SK-N-SH treated with all-trans-retinoic acid at 6 μM for 48 hours (cell line): ENCODE measurements at regions not wholly inside any gene's neighbourhood (a gene's known extent, or its start where the extent isn't known, plus 50 kb on each side); places are given as distances from the start of the nearest gene placed in this dataset.

ENCODE experiments used
- ATAC-seq: fragments of 200-7000 bp; cut with Tn5 transposase; 3 replicates; pipeline ENCODE4 v1.9.1; 2020; ENCODE audit warnings: mild to moderate bottlenecking, moderate library complexity
- CREB5 ChIP-seq: fragments of 250-450 bp; sonication (Bioruptor Pico); IDR thresholded peaks from 2 replicates; pipeline ENCODE4 v1.5.1; 2020; ENCODE audit warnings: low read depth, mild to moderate bottlenecking, moderate library complexity
- CSDC2 ChIP-seq: fragments of 250-450 bp; sonication (Bioruptor Pico); IDR thresholded peaks from 2 replicates; pipeline ENCODE4 v1.5.0; 2020; ENCODE audit warnings: mild to moderate bottlenecking, moderate library complexity
- OSR1 ChIP-seq: fragments of 250-450 bp; sonication (Bioruptor Pico); IDR thresholded peaks from 2 replicates; pipeline ENCODE4 v1.8.0; 2022; ENCODE audit warnings: moderate library complexity, mild to moderate bottlenecking, inconsistent platforms
- PATZ1 ChIP-seq: fragments of 250-450 bp; sonication (Bioruptor Pico); IDR thresholded peaks from 2 replicates; pipeline ENCODE4 v1.8.0; 2020; ENCODE audit warnings: mild to moderate bottlenecking, moderate library complexity, borderline replicate concordance
- POU6F1 ChIP-seq: fragments of 250-450 bp; sonication (Bioruptor Pico); IDR thresholded peaks from 2 replicates; pipeline ENCODE4 v1.8.0; 2021; ENCODE audit warnings: low read depth, mild to moderate bottlenecking, moderate library complexity, borderline replicate concordance
- RARB ChIP-seq: fragments of 250-450 bp; sonication (Bioruptor Pico); IDR thresholded peaks from 2 replicates; pipeline ENCODE4 v1.8.0; 2021; ENCODE audit warnings: mild to moderate bottlenecking, moderate library complexity
- SNAI2 ChIP-seq: fragments of 250-450 bp; sonication (Bioruptor Pico); IDR thresholded peaks from 2 replicates; pipeline ENCODE4 v1.5.0; 2020; ENCODE audit warnings: mild to moderate bottlenecking, moderate library complexity
- TCF4 ChIP-seq: fragments of 250-450 bp; sonication (Bioruptor Pico); IDR thresholded peaks from 2 replicates; pipeline ENCODE4 v1.8.0; 2021; ENCODE audit warnings: mild to moderate bottlenecking, moderate library complexity, borderline replicate concordance
- TSHZ2 ChIP-seq: fragments of 250-450 bp; sonication (Bioruptor Pico); IDR thresholded peaks from 2 replicates; pipeline ENCODE4 v1.5.0; 2020; ENCODE audit warnings: mild to moderate bottlenecking, moderate library complexity
- ZC3H10 ChIP-seq: fragments of 250-450 bp; sonication (Bioruptor Pico); IDR thresholded peaks from 2 replicates; pipeline ENCODE4 v1.5.1; 2021; ENCODE audit warnings: mild to moderate bottlenecking, moderate library complexity
- ZFP30 ChIP-seq: fragments of 450-650 bp; formaldehyde crosslinking; IDR thresholded peaks from 2 replicates; pipeline ENCODE4 v1.5.0; 2022; ENCODE audit warnings: mild to moderate bottlenecking, moderate library complexity
- ZNF565 ChIP-seq: fragments of 450-650 bp; formaldehyde crosslinking; conservative IDR thresholded peaks from 2 replicates; pipeline ENCODE4 v1.5.0; 2020; ENCODE audit warnings: low read depth, mild to moderate bottlenecking, moderate library complexity
- ZNF70 ChIP-seq: fragments of 450-650 bp; formaldehyde crosslinking; IDR thresholded peaks from 2 replicates; pipeline ENCODE4 v1.5.0; 2020; ENCODE audit warnings: mild to moderate bottlenecking, moderate library complexity
- ZNF8 ChIP-seq: fragments of 450-650 bp; formaldehyde crosslinking; IDR thresholded peaks from 2 replicates; pipeline ENCODE4 v1.5.0; 2020; ENCODE audit warnings: mild to moderate bottlenecking, moderate library complexity
- TF ChIP-seq, protein P1 (sequence below): fragments of 250-450 bp; sonication (Bioruptor Pico); IDR thresholded peaks from 2 replicates; pipeline ENCODE4 v1.5.1; 2021; ENCODE audit warnings: mild to moderate bottlenecking, moderate library complexity

GRCh38 chr5:38709678-38710306, 136.0 kb upstream of the OSMR start (continued):
- no peak for TF ChIP-seq TSHZ2 (CRISPR knock-in tag)
- TF ChIP-seq CREB5 (CRISPR knock-in tag): no peak
- no peak for TF ChIP-seq PATZ1

DNA sequence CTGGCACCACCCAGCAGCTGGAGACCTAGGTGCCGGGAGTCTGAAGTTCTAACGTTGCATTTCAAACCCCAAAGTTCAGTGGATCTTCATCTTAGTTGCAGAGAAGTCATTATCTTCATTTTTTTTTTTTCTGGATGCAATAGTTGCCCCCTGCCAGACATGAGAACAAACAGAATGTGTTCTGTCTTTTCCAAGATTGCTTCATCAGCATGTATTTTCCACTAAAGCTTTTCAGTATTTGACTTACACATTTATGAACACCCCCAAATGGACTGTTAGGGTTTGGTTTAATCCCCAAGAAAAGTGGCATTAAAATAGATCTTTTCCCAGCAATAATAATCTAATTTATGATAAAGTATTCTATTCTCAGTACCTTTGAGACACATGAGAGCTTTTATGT, 135.2 kb upstream of the OSMR start:
- TF ChIP-seq SNAI2 (no peak), POU6F1 (CRISPR knock-in tag) (no peak), TCF4 (CRISPR knock-in tag) (no peak)
- TF ChIP-seq, protein P1, sequence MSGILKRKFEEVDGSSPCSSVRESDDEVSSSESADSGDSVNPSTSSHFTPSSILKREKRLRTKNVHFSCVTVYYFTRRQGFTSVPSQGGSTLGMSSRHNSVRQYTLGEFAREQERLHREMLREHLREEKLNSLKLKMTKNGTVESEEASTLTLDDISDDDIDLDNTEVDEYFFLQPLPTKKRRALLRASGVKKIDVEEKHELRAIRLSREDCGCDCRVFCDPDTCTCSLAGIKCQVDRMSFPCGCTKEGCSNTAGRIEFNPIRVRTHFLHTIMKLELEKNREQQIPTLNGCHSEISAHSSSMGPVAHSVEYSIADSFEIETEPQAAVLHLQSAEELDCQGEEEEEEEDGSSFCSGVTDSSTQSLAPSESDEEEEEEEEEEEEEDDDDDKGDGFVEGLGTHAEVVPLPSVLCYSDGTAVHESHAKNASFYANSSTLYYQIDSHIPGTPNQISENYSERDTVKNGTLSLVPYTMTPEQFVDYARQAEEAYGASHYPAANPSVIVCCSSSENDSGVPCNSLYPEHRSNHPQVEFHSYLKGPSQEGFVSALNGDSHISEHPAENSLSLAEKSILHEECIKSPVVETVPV (CRISPR knock-in tag): no peak
- no peak; the same call in 2 of the 3 replicates for ATAC-seq

DNA sequence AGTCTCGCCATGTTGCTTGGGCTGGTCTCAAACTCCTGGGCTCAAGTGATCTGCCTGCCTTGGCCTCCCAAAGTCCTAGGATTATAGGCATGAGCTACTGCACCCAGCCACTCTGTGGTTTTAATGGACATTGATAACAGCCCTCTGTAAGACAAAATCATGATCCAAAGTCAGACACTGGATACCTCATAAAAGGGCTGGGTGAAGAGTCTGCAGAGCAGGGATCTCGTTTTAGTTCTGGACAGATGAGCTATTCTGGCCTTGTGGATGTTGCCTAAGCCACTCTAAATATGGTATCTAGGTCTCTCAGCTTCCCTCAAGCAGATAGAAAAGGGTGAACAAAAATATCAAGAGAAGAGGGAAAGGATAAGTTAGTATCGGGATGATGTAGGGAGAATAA, 133.4 kb upstream of the OSMR start:
- ATAC-seq: no peak
- TF ChIP-seq ZNF70 (CRISPR knock-in tag) (no peak), ZC3H10 (CRISPR knock-in tag) (no peak), ZNF565 (CRISPR knock-in tag) (no peak), ZFP30 (no peak), SNAI2 (no peak), TCF4 (CRISPR knock-in tag) (no peak), CSDC2 (CRISPR knock-in tag) (no peak)

DNA sequence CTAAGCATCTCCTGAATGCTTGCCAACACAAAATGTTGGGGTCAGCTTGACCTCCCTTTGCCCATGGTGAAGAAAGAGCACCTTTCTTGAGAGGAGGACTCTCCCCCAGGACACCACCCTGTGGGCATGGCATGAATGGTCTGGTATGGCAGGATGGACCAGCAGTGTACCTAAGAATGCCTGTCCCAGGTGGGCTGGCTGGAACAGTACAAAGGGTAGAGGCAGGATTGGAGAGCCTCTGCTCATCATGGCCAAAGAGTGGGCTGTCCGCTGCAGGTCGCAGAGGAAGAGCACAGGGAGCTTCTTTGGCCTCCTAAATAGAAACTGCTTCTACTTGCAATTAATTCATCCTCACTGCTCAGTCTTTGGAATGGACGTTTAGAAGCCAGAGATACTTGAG, 131.6 kb upstream of the OSMR start:
- TF ChIP-seq ZNF8 (CRISPR knock-in tag): no peak
- no peak for TF ChIP-seq CSDC2 (CRISPR knock-in tag)
- TF ChIP-seq OSR1 (CRISPR knock-in tag): no peak
- TF ChIP-seq ZFP30: no peak
- TF ChIP-seq ZC3H10 (CRISPR knock-in tag): no peak
- TF ChIP-seq RARB (CRISPR knock-in tag): no peak
- TF ChIP-seq, protein P1 (CRISPR knock-in tag): no peak

More for the DNA sequence above, 131.6 kb upstream of the OSMR start:
- ATAC-seq: no peak
